ENCODE measurements at regions not wholly inside any gene's neighbourhood (a gene's known extent, or its start where the extent isn't known, plus 50 kb on each side); places are given as distances from the start of the nearest gene placed in this dataset.

- TF ChIP-seq PRDM4 (tag by site-specific recombination; IDR thresholded peaks at IDR 0.05) = peak; percentile 42; the same call in 1 of the 2 replicates
- peak; percentile 76 for TF ChIP-seq OSR2 (tag by site-specific recombination; IDR thresholded peaks at IDR 0.05)
- TF ChIP-seq ZNF280C (tag by site-specific recombination; IDR thresholded peaks at IDR 0.05) = no peak
- peak; percentile 60 for TF ChIP-seq TCF7L2 (IDR thresholded peaks at IDR 0.05; ENCODE audit: borderline replicate concordance, low read depth, low read length)
- no peak for TF ChIP-seq ZNF239 (tag by site-specific recombination; IDR thresholded peaks at IDR 0.05)
- no peak for TF ChIP-seq ZNF704 (tag by site-specific recombination; IDR thresholded peaks at IDR 0.05)
- no peak for TF ChIP-seq ZNF121 (tag by site-specific recombination; IDR thresholded peaks at IDR 0.05)
- no peak for TF ChIP-seq ZFP37 (tag by site-specific recombination; IDR thresholded peaks at IDR 0.05)
- TF ChIP-seq ZNF529 (tag by site-specific recombination; IDR thresholded peaks at IDR 0.05; ENCODE audit: insufficient replicate concordance) = no peak
- no peak for TF ChIP-seq ZNF558 (tag by site-specific recombination; IDR thresholded peaks at IDR 0.05)
- no peak for TF ChIP-seq AEBP2 (tag by site-specific recombination; IDR thresholded peaks at IDR 0.05; ENCODE audit: borderline replicate concordance)
- 0 out of 2 replicates have a peak, but pooled peaks have one; percentile 20 for TF ChIP-seq PATZ1 (tag by site-specific recombination; IDR thresholded peaks at IDR 0.05)
- TF ChIP-seq HOXC10 (CRISPR knock-in tag; IDR thresholded peaks at IDR 0.05) = no peak
- no peak for TF ChIP-seq PRDM6 (tag by site-specific recombination; IDR thresholded peaks at IDR 0.05)
- no peak for TF ChIP-seq ZNF837 (tag by site-specific recombination; IDR thresholded peaks at IDR 0.05)
- TF ChIP-seq ZNF302 (tag by site-specific recombination; IDR thresholded peaks at IDR 0.05; ENCODE audit: low read depth) = no peak
These were observed 172.2 kb downstream of the CDC5L start (continued) for GRCh38 chr6:44559486-44560270.
